ENCODE measurements at regions not wholly inside any gene's neighbourhood (a gene's known extent, or its start where the extent isn't known, plus 50 kb on each side); places are given as distances from the start of the nearest gene placed in this dataset.

DNA sequence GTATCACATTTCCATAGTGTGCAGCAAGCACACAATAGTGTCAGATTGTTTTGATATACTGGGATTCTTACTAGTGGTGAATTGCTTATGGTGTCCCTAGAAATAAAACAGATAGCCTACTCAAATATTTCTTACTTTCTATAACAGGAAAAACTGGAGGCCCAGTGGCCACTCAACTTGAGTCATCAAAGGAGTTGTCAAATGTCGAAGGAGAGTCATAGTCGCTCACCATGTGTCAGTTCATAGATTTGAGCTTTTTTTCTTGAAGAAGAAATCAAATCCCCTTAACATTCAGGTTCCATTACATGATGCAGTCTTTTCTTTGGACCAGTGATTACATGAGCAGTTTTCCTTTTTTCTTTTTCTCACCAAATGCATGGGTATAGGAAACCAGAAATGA, 1271.0 kb downstream of the RAPGEF2 start:
- Mint-ChIP-seq H3K4me1 (no peaks in the 10 kb centered on the region), H3K27ac (ENCODE audit: unreplicated experiment) (no peak overlapping the region), H3K9me3 (no peaks in the 10 kb centered on the region), H3K27me3 (ENCODE audit: low read depth) (no peaks in the 10 kb centered on the region), H3K4me3 (no peak overlapping the region), H3K36me3 (ENCODE audit: low read depth) (no peaks in the 10 kb centered on the region)
- DNase-seq (ENCODE audit: low read depth, low spot score): no peak
- TF ChIP-seq, protein P1, sequence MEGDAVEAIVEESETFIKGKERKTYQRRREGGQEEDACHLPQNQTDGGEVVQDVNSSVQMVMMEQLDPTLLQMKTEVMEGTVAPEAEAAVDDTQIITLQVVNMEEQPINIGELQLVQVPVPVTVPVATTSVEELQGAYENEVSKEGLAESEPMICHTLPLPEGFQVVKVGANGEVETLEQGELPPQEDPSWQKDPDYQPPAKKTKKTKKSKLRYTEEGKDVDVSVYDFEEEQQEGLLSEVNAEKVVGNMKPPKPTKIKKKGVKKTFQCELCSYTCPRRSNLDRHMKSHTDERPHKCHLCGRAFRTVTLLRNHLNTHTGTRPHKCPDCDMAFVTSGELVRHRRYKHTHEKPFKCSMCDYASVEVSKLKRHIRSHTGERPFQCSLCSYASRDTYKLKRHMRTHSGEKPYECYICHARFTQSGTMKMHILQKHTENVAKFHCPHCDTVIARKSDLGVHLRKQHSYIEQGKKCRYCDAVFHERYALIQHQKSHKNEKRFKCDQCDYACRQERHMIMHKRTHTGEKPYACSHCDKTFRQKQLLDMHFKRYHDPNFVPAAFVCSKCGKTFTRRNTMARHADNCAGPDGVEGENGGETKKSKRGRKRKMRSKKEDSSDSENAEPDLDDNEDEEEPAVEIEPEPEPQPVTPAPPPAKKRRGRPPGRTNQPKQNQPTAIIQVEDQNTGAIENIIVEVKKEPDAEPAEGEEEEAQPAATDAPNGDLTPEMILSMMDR (conservative IDR thresholded peaks at IDR 0.05): no peak

DNA sequence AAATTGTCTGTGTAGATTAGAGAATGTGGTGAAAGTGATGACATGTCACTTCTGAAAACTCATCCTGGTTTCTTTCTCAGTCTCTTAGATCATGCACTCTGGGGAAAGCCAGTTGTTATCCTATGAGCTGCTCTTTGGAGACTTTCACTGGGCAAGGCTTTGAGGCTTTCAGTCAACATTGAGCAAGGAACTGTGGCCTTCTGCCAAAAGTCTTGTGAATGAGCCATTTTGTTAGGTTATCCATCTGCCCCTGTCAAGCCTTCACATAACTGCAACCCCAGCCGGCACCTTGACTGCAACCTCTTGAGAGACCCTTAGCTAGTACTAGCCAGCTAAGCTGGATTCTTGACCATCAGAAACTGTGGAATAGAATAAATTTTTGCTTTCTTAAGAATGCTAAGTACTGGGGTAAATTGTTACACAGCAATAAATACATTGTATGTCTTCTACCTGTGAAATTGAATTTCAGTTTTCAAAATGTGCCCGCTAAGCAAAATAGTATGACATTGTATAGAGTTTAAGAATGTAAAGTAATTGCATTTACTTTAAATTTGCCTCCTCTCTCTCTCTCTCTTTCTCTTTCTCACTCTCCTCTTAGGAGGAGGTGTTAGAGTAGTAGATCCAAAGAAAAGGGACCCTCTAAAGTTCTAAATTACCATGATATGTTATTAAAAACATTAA, 1273.0 kb downstream of the RAPGEF2 start:
- H3K27ac Mint-ChIP-seq (ENCODE audit: unreplicated experiment): no peak overlapping the region
- no peak overlapping the region for H3K4me3 Mint-ChIP-seq
- no peak for DNase-seq (ENCODE audit: low read depth, low spot score)
- no peaks in the 10 kb centered on the region for H3K9me3 Mint-ChIP-seq
- H3K4me1 Mint-ChIP-seq: no peaks in the 10 kb centered on the region
- H3K27me3 Mint-ChIP-seq (ENCODE audit: low read depth): no peaks in the 10 kb centered on the region
- TF ChIP-seq, protein P1 (conservative IDR thresholded peaks at IDR 0.05): no peak
- no peaks in the 10 kb centered on the region for H3K36me3 Mint-ChIP-seq (ENCODE audit: low read depth)

DNA sequence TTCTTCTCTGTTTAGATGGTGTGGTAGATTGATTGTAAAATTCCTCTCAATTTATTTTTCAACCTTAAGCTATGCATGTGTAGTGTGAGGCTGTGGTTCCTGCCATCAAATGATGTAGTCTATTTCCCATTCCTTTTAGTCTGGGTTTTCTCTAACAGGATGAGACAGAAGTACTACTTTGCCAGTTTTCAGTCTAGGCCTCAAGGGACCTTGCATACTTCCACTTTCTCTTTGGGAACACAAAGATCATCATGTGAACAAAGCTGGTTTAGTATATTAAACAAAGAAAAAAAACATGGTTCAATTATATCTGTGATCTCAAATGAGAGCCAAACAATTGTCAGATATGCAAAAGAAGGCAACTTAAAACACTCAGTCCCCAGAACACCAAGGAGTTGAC, 1284.0 kb downstream of the RAPGEF2 start:
- Mint-ChIP-seq H3K27me3 (ENCODE audit: low read depth) (no peaks in the 10 kb centered on the region), H3K9me3 (peaks cover 11% of the 10 kb centered on the region), H3K36me3 (ENCODE audit: low read depth) (no peaks in the 10 kb centered on the region), H3K4me1 (no peaks in the 10 kb centered on the region), H3K27ac (ENCODE audit: unreplicated experiment) (no peak overlapping the region), H3K4me3 (no peak overlapping the region)
- TF ChIP-seq, protein P1 (conservative IDR thresholded peaks at IDR 0.05): no peak
- no peak for DNase-seq (ENCODE audit: low read depth, low spot score)

DNA sequence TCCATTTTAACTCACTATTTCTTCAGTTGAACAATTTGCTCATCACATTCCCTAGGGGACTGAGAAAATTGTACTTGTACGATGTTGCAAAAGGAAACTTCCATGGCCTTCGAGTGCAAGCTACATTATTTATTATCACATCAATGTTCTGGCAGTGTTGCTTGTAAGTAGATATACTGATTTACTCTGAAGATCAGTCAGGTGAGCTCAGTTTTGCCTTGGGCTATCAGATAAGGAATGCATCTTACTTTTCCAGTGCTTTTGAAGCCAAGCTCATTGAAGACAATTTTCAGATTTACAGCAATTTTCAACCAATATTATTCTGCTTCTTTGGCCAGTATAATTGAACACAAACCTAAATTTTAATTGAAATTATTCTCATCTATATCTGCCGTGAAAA, 1296.9 kb downstream of the RAPGEF2 start:
- Mint-ChIP-seq H3K27ac (ENCODE audit: unreplicated experiment) (no peak overlapping the region), H3K36me3 (ENCODE audit: low read depth) (no peaks in the 10 kb centered on the region), H3K4me3 (no peak overlapping the region), H3K27me3 (ENCODE audit: low read depth) (no peaks in the 10 kb centered on the region), H3K4me1 (no peaks in the 10 kb centered on the region), H3K9me3 (no peaks in the 10 kb centered on the region)
- no peak for DNase-seq (ENCODE audit: low read depth, low spot score)
- TF ChIP-seq, protein P1 (conservative IDR thresholded peaks at IDR 0.05): no peak

DNA sequence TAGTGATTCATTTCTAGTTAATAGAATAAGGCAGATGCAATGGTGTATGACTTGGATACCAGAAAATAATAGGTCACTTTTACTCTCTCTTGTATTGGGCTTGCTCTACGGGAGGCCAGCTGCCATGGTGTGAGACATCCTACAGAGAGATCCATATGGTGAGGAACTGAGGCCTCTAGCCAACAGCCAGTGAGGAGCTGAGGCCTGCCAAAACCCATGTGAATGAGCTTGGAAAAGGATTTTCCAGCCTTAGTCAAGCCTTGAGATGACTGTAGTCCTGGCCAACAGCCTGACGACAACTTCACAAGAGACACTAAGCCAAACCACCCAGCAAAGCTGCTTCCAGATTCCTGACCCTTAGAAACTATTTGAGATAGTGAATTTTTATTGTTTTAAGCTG, 1300.2 kb downstream of the RAPGEF2 start:
- Mint-ChIP-seq H3K27ac (ENCODE audit: unreplicated experiment) (no peak overlapping the region), H3K9me3 (no peaks in the 10 kb centered on the region), H3K4me3 (no peak overlapping the region), H3K27me3 (ENCODE audit: low read depth) (no peaks in the 10 kb centered on the region), H3K36me3 (ENCODE audit: low read depth) (no peaks in the 10 kb centered on the region), H3K4me1 (peaks cover 12% of the 10 kb centered on the region)
- no peak for DNase-seq (ENCODE audit: low read depth, low spot score)
- TF ChIP-seq, protein P1 (conservative IDR thresholded peaks at IDR 0.05): no peak

All from neural crest cell (in vitro differentiated cells).